Vagina (tissue), 2 donors: ENCODE measurements at regions not wholly inside any gene's neighbourhood (a gene's known extent, or its start where the extent isn't known, plus 50 kb on each side); places are given as distances from the start of the nearest gene placed in this dataset.

Source experiments
- POLR2A ChIP-seq, 2 donors: fragments of 450-650 bp; IDR thresholded peaks; one replicate each; pipeline ENCODE4 v1.6.1; 2017; ENCODE audit warnings: antibody characterized with exemption in 2 of 2, mild to moderate bottlenecking in 2 of 2, moderate library complexity in 2 of 2
- POLR2AphosphoS5 ChIP-seq, 2 donors: sonication (generic); formaldehyde crosslinking; IDR thresholded peaks; one replicate each; pipeline ENCODE4 v1.9.0; 2017; ENCODE audit warnings: antibody characterized with exemption in 2 of 2, mild to moderate bottlenecking in 2 of 2, low read depth in 1 of 2; ENCODE audit not compliant: insufficient read depth in 1 of 2
- TF ChIP-seq, protein P1 (sequence below), 3 experiments: fragments of 450-650 bp in 2 of 3; fragments of 200-600 bp in 1 of 3; sonication (generic) in 1 of 3; IDR thresholded peaks; one replicate each; pipeline ENCODE4 v1.5.1; 2017 to 2019; ENCODE audit warnings: antibody characterized with exemption in 3 of 3, mild to moderate bottlenecking in 2 of 3, moderate library complexity in 2 of 3

DNA sequence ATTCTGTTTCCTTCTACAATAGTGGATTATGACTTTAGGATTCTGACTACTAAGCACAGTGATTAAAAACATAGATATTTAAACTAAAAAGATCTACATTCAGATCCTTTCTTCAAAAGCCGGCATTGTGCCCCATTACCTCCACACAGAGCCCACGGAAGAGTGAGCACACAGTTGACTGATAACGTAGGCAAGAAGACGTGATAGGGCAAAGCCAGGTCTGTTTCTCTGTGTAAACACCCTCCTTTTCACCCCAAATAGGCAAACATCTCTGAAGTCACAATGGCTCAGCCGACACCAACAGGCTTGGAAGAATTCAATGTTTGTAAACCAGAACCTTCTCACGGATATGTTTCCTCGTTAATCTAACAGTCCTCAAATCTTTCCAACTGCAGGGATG, 302.9 kb downstream of the CMPK2 start:
- TF ChIP-seq, protein P1, sequence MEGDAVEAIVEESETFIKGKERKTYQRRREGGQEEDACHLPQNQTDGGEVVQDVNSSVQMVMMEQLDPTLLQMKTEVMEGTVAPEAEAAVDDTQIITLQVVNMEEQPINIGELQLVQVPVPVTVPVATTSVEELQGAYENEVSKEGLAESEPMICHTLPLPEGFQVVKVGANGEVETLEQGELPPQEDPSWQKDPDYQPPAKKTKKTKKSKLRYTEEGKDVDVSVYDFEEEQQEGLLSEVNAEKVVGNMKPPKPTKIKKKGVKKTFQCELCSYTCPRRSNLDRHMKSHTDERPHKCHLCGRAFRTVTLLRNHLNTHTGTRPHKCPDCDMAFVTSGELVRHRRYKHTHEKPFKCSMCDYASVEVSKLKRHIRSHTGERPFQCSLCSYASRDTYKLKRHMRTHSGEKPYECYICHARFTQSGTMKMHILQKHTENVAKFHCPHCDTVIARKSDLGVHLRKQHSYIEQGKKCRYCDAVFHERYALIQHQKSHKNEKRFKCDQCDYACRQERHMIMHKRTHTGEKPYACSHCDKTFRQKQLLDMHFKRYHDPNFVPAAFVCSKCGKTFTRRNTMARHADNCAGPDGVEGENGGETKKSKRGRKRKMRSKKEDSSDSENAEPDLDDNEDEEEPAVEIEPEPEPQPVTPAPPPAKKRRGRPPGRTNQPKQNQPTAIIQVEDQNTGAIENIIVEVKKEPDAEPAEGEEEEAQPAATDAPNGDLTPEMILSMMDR (IDR thresholded peaks at IDR 0.05) = no peak
- TF ChIP-seq POLR2AphosphoS5 (IDR thresholded peaks at IDR 0.05; ENCODE audit: insufficient read depth in 1 of 2, low read depth in 1 of 2) = no peak
- TF ChIP-seq POLR2A (IDR thresholded peaks at IDR 0.05) = no peak
